HepG2 (cell line): ENCODE measurements at regions not wholly inside any gene's neighbourhood (a gene's known extent, or its start where the extent isn't known, plus 50 kb on each side); places are given as distances from the start of the nearest gene placed in this dataset.
A peak's percentile ranks its signal among the peaks of the same experiment; 100 is the strongest.

Experiments
- ATAC-seq: fragments of 200-7000 bp; cut with Tn5 transposase; 3 replicates; pipeline ENCODE4 v1.9.1; 2020; ENCODE audit warnings: mild to moderate bottlenecking, moderate library complexity
- BruUV-seq: library from RNA; stranded (reverse); fragments of 400-500 nt; replicated peaks from 2 replicates; lab custom pipeline; 2021; lab: Mats Ljungman, UMichigan
- CTCF ChIA-PET: fragments of 300-600 bp; formaldehyde crosslinking; extraction: SDS; loops from one replicate; lab custom pipeline; 2021; ENCODE audit warnings: low total read pairs, inconsistent platforms, low intra/inter-chr PET ratio; lab: Yijun Ruan, JAX
- POLR2A ChIA-PET: fragments of 350-600 bp; sonication (Branson Sonifier 250); formaldehyde crosslinking; loops from one replicate; lab custom pipeline; 2020; ENCODE audit warnings: antibody characterized with exemption, inconsistent platforms; lab: Yijun Ruan, JAX
- DNase-seq: peaks from one replicate; pipeline ENCODE4 v3.0.0-alpha.2; 2015; ENCODE audit warnings: low spot score
- FAIRE-seq: peaks from 3 replicates; lab custom pipeline; 2011; peaks lifted over from hg19 to GRCh38; lab: Jason Lieb, UNC
- H2AFZ ChIP-seq: one replicate; pipeline ENCODE4 v1.6.1; 2011; ENCODE audit warnings: low read length, inconsistent platforms
- H3K27ac ChIP-seq: fragments of 300-600 bp; 3 replicates; pipeline ENCODE4 v1.8.0; 2011; ENCODE audit warnings: mixed run types, mild to moderate bottlenecking, mixed read lengths, low read length, inconsistent platforms; ENCODE audit not compliant: insufficient read depth; ENCODE audit errors: extremely low read length
- H3K27me3 ChIP-seq, 2 experiments: fragments of 200-600 bp in 1 of 2; 2 replicates in 1 of 2; 3 replicates in 1 of 2; pipeline versions ENCODE4 v1.6.0 to v1.8.0; 2011; ENCODE audit warnings: low read length in 2 of 2, mild to moderate bottlenecking in 2 of 2, moderate library complexity in 2 of 2, inconsistent platforms in 1 of 2; ENCODE audit not compliant: insufficient read depth in 2 of 2, control insufficient read depth in 1 of 2
- H3K36me3 ChIP-seq, 2 experiments: fragments of 200-600 bp in 1 of 2; replicated peaks in 1 of 2; 2 replicates in 1 of 2; 3 replicates in 1 of 2; pipeline versions ENCODE4 v1.5.1 to v1.8.0; 2011; ENCODE audit warnings: low read length in 2 of 2, inconsistent platforms in 1 of 2; ENCODE audit not compliant: insufficient read depth in 2 of 2, control insufficient read depth in 1 of 2
- H3K4me1 ChIP-seq: 2 replicates; pipeline ENCODE4 v1.5.1; 2012; ENCODE audit warnings: low read length, inconsistent platforms; ENCODE audit not compliant: insufficient read depth
- H3K4me2 ChIP-seq: 2 replicates; pipeline ENCODE4 v1.6.0; 2011; ENCODE audit warnings: low read depth, low read length, inconsistent platforms
- H3K4me3 ChIP-seq, 3 experiments: fragments of 200-600 bp in 1 of 3; sonication (generic), shearing (Covaris generic) in 1 of 3; replicated peaks in 1 of 3; 2 replicates each; pipeline ENCODE4 v1.5.1; 2011 to 2016; ENCODE audit warnings: low read length in 3 of 3, inconsistent platforms in 2 of 3, low read depth in 2 of 3, mild to moderate bottlenecking in 2 of 3, control low read depth in 1 of 3, mixed read lengths in 1 of 3; ENCODE audit not compliant: insufficient read depth in 1 of 3
- H3K79me2 ChIP-seq: one replicate; pipeline ENCODE4 v1.6.1; 2011; ENCODE audit warnings: low read length, inconsistent platforms; ENCODE audit not compliant: insufficient read depth
- H3K9ac ChIP-seq: 2 replicates; pipeline ENCODE4 v1.6.0; 2011; ENCODE audit warnings: mild to moderate bottlenecking, low read depth, low read length, inconsistent platforms; ENCODE audit not compliant: insufficient read depth
- H3K9me3 ChIP-seq: 2 replicates; pipeline ENCODE4 v1.5.1; 2012; ENCODE audit warnings: mild to moderate bottlenecking, low read length
- H4K20me1 ChIP-seq: 2 replicates; pipeline ENCODE4 v1.6.0; 2011; ENCODE audit warnings: inconsistent platforms, mild to moderate bottlenecking, low read length, moderate library complexity; ENCODE audit not compliant: insufficient read depth
- ARHGAP35 ChIP-seq: sonication (generic); formaldehyde crosslinking; IDR thresholded peaks from 2 replicates; pipeline ENCODE4 v1.9.0; 2022; ENCODE audit warnings: mild to moderate bottlenecking, inconsistent platforms, moderate library complexity, missing genetic modification reagents, borderline replicate concordance
- GABPA ChIP-seq, 2 experiments: IDR thresholded peaks; 2 replicates each; pipeline ENCODE4 v1.6.1; 2011 to 2016; ENCODE audit warnings: low read depth in 2 of 2, low read length in 1 of 2, missing biosample characterization in 1 of 2, missing genetic modification characterization in 1 of 2
- PPARG ChIP-seq: conservative IDR thresholded peaks from 2 replicates; pipeline ENCODE4 v1.6.1; 2016; ENCODE audit warnings: missing biosample characterization, missing genetic modification reagents
- ZNF160 ChIP-seq: sonication (generic); formaldehyde crosslinking; IDR thresholded peaks from 2 replicates; pipeline ENCODE4 v1.8.0; 2022; ENCODE audit warnings: mild to moderate bottlenecking, inconsistent platforms, missing genetic modification reagents
- ZNF724P ChIP-seq: sonication (generic); formaldehyde crosslinking; IDR thresholded peaks from 2 replicates; pipeline ENCODE4 v1.8.0; 2022; ENCODE audit warnings: missing genetic modification reagents, borderline replicate concordance
- whole genome bisulfite sequencing: methylation state at CpG from one replicate; pipeline ENCODE4 v1.1.6; 2017; ENCODE audit warnings: low lambda C conversion rate; 5-methylcytosine and 5-hydroxymethylcytosine counted together
- in situ Hi-C: cut with HindIII; loops from 2 replicates; pipeline ENCODE4 v1.10.0; 2017; ENCODE audit warnings: low pct_unique_long_range_greater_than_20kb; ENCODE audit not compliant: extremely low pct_ligation_motif_present
- intact Hi-C: fragments of 100-400 bp; cut with micrococcal nuclease; formaldehyde crosslinking; loops from one replicate; pipeline ENCODE4 v1.10.0; 2022; ENCODE audit not compliant: unreplicated experiment
- TF ChIP-seq, protein P1 (sequence below): IDR thresholded peaks from 2 replicates; pipeline ENCODE4 v1.6.1; 2012; ENCODE audit warnings: low read length, improper control_type of control experiment

DNA sequence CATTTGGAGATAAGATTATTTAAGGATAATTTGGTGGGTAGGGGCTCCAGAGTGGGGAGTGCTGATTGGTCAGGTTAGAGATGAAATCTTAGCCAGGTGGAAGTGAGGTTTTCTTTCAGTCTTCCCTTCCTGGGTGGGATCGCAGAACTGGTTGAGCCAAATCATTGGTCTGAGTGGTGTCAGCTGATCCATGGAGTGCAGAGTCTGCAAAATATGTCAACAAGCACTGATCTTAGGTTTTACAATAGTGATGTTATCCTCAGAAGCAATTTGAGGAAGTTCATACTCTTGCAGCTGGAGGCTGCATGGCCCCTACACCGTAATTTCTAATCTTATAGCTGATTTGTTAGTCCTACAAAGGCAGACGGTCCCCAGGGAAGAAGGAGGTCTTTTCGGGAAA lies 1483.4 kb upstream of the ZEB2 start:
- Histone ChIP-seq H3K27me3 (no peaks in the 10 kb centered on the region), H3K4me3 (no peak overlapping the region), H3K9me3 (no peaks in the 10 kb centered on the region), H3K27ac (no peak overlapping the region), H3K79me2 (no peaks in the 10 kb centered on the region), H3K9ac (no peak overlapping the region), H3K36me3 (no peaks in the 10 kb centered on the region), H3K4me1 (no peaks in the 10 kb centered on the region), H2AFZ (no peak overlapping the region), H4K20me1 (no peaks in the 10 kb centered on the region), H3K4me2 (no peak overlapping the region)
- POLR2A ChIA-PET, result no interaction called here
- TF ChIP-seq ARHGAP35 (CRISPR knock-in tag), result no peak
- no peak for TF ChIP-seq GABPA (IDR thresholded peaks at IDR 0.05; ENCODE audit: low read depth, low read length)
- peak; percentile 36; the same call in 1 of the 2 replicates for TF ChIP-seq GABPA (CRISPR knock-in tag; IDR thresholded peaks at IDR 0.05; ENCODE audit: low read depth)
- TF ChIP-seq, protein P1, sequence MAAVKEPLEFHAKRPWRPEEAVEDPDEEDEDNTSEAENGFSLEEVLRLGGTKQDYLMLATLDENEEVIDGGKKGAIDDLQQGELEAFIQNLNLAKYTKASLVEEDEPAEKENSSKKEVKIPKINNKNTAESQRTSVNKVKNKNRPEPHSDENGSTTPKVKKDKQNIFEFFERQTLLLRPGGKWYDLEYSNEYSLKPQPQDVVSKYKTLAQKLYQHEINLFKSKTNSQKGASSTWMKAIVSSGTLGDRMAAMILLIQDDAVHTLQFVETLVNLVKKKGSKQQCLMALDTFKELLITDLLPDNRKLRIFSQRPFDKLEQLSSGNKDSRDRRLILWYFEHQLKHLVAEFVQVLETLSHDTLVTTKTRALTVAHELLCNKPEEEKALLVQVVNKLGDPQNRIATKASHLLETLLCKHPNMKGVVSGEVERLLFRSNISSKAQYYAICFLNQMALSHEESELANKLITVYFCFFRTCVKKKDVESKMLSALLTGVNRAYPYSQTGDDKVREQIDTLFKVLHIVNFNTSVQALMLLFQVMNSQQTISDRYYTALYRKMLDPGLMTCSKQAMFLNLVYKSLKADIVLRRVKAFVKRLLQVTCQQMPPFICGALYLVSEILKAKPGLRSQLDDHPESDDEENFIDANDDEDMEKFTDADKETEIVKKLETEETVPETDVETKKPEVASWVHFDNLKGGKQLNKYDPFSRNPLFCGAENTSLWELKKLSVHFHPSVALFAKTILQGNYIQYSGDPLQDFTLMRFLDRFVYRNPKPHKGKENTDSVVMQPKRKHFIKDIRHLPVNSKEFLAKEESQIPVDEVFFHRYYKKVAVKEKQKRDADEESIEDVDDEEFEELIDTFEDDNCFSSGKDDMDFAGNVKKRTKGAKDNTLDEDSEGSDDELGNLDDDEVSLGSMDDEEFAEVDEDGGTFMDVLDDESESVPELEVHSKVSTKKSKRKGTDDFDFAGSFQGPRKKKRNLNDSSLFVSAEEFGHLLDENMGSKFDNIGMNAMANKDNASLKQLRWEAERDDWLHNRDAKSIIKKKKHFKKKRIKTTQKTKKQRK, result no peak
- intact Hi-C loops, result no loop called here
- ATAC-seq, result peak; percentile 38; the same call in 2 of the 3 replicates
- 56% methylated on average over 4 of the region's 4 CpGs for WGBS
- DNase-seq, result no peak
- BruUV-seq, result no TSS peak
- in situ Hi-C loops, result no loop called here
- CTCF ChIA-PET, result no interaction called here
- no peak for FAIRE-seq

DNA sequence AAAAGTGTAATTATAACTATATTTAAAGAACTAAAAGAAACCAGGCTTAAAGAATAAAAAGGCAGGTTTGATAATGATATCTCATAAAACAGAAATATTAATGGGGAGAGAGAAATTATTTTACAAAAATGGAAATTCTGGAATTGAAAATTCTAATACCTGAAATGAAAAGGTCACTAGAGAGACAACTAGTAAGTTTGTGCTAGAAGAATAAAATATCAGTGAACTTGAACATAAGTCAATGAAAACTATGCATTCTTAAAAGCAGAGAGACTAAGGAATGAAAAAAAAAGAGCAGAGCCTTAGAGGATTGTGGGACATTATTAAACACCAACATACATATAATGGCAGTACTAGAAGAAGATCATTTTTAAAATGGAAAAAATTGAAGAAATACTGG lies 1475.0 kb upstream of the ZEB2 start:
- no TSS peak for BruUV-seq
- Histone ChIP-seq H3K9ac (no peak overlapping the region), H2AFZ (no peak overlapping the region), H4K20me1 (no peaks in the 10 kb centered on the region), H3K4me3 (no peak overlapping the region), H3K27ac (no peak overlapping the region), H3K27me3 (no peaks in the 10 kb centered on the region), H3K4me2 (no peak overlapping the region), H3K79me2 (no peaks in the 10 kb centered on the region), H3K36me3 (no peaks in the 10 kb centered on the region), H3K4me1 (no peaks in the 10 kb centered on the region), H3K9me3 (peaks cover 19% of the 10 kb centered on the region)
- CTCF ChIA-PET, result no interaction called here
- TF ChIP-seq PPARG, result no peak
- peak; percentile 93; the same call in 1 of the 2 replicates for TF ChIP-seq ZNF160
- TF ChIP-seq ZNF724P (CRISPR knock-in tag), result no peak
- no peak for ATAC-seq
- in situ Hi-C loops, result no loop called here
- POLR2A ChIA-PET, result no interaction called here
- intact Hi-C loops, result no loop called here
- DNase-seq, result no peak
- FAIRE-seq, result no peak
